ENCODE measurements at regions not wholly inside any gene's neighbourhood (a gene's known extent, or its start where the extent isn't known, plus 50 kb on each side); places are given as distances from the start of the nearest gene placed in this dataset.

- no peaks in the 10 kb centered on the region for H3K9me3 ChIP-seq
- no peak for TF ChIP-seq CTCF (IDR thresholded peaks at IDR 0.05)
- H3K36me3 ChIP-seq: no peaks in the 10 kb centered on the region
- H3K27ac ChIP-seq: no peak overlapping the region
- H3K27me3 ChIP-seq: no peaks in the 10 kb centered on the region
- no peaks in the 10 kb centered on the region for H3K4me1 ChIP-seq (ENCODE audit: control insufficient read depth in 1 of 2, insufficient read depth in 1 of 2, low read depth in 1 of 2, low read length in 1 of 2)
- no peak overlapping the region for H3K4me3 ChIP-seq (ENCODE audit: low read depth in 1 of 2, low read length in 1 of 2)
These were observed 169.2 kb upstream of the SOX5 start for GRCh38 chr12:24118668-24119067.

GRCh38 chr12:24116548-24116947 lies 167.1 kb upstream of the SOX5 start:
- H3K9me3 ChIP-seq: no peaks in the 10 kb centered on the region
- no peak overlapping the region for H3K4me3 ChIP-seq (ENCODE audit: low read depth in 1 of 2, low read length in 1 of 2)
- H3K36me3 ChIP-seq: no peaks in the 10 kb centered on the region
- H3K27ac ChIP-seq: no peak overlapping the region
- H3K4me1 ChIP-seq (ENCODE audit: control insufficient read depth in 1 of 2, insufficient read depth in 1 of 2, low read depth in 1 of 2, low read length in 1 of 2): no peaks in the 10 kb centered on the region
- no peak for TF ChIP-seq CTCF (IDR thresholded peaks at IDR 0.05)
- H3K27me3 ChIP-seq: no peaks in the 10 kb centered on the region

GRCh38 chr12:24113701-24114100 lies 164.2 kb upstream of the SOX5 start:
- no peak overlapping the region for H3K4me3 ChIP-seq (ENCODE audit: low read depth in 1 of 2, low read length in 1 of 2)
- H3K4me1 ChIP-seq (ENCODE audit: control insufficient read depth in 1 of 2, insufficient read depth in 1 of 2, low read depth in 1 of 2, low read length in 1 of 2): peaks cover 0 to 4% of the 10 kb centered on the region in 2 experiments
- no peaks in the 10 kb centered on the region for H3K36me3 ChIP-seq
- no peak overlapping the region for H3K27ac ChIP-seq
- TF ChIP-seq CTCF (IDR thresholded peaks at IDR 0.05): no peak
- no peaks in the 10 kb centered on the region for H3K27me3 ChIP-seq
- no peaks in the 10 kb centered on the region for H3K9me3 ChIP-seq

GRCh38 chr12:24111616-24112015 lies 162.1 kb upstream of the SOX5 start:
- H3K27me3 ChIP-seq: no peaks in the 10 kb centered on the region
- H3K4me1 ChIP-seq (ENCODE audit: control insufficient read depth in 1 of 2, insufficient read depth in 1 of 2, low read depth in 1 of 2, low read length in 1 of 2): peaks cover 0 to 4% of the 10 kb centered on the region in 2 experiments
- no peaks in the 10 kb centered on the region for H3K9me3 ChIP-seq
- H3K36me3 ChIP-seq: no peaks in the 10 kb centered on the region
- no peak for TF ChIP-seq CTCF (IDR thresholded peaks at IDR 0.05)
- H3K4me3 ChIP-seq (ENCODE audit: low read depth in 1 of 2, low read length in 1 of 2): no peak overlapping the region
- H3K27ac ChIP-seq: no peak overlapping the region

- no peak for TF ChIP-seq CTCF (IDR thresholded peaks at IDR 0.05)
- H3K27ac ChIP-seq: no peak overlapping the region
- H3K4me3 ChIP-seq (ENCODE audit: low read depth in 1 of 2, low read length in 1 of 2): no peak overlapping the region
- no peaks in the 10 kb centered on the region for H3K36me3 ChIP-seq
- H3K4me1 ChIP-seq (ENCODE audit: control insufficient read depth in 1 of 2, insufficient read depth in 1 of 2, low read depth in 1 of 2, low read length in 1 of 2): peaks cover 0 to 4% of the 10 kb centered on the region in 2 experiments
- no peaks in the 10 kb centered on the region for H3K27me3 ChIP-seq
- no peaks in the 10 kb centered on the region for H3K9me3 ChIP-seq
These were observed 161.6 kb upstream of the SOX5 start for GRCh38 chr12:24111086-24111485.
